GM21423 (cell line): ENCODE measurements at regions not wholly inside any gene's neighbourhood (a gene's known extent, or its start where the extent isn't known, plus 50 kb on each side); places are given as distances from the start of the nearest gene placed in this dataset.

ENCODE experiments used
- ATAC-seq: cut with Tn5 transposase; IDR thresholded peaks from one replicate; pipeline ENCODE4 v1.9.1; 2021; ENCODE audit warnings: mild to moderate bottlenecking, moderate library complexity; ENCODE audit not compliant: unreplicated experiment

DNA sequence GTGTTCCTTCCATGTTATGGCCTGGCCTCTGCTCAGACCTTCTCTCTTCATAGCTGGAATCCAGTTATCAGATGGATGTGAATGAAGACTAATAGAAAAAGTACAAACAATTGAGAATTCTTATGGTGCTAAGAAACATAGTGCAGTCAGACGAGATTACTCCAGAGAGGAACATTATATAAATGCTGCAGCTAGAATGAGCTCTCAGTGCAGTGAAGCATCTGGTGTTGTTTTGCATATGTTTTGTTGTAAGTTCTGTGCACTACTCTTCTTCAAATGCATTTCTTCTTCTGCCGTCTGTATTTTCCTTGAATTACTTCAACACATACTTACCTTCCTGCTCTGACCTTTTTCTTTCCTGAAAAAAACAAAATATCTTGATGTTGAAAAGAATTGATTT, 602.4 kb upstream of the CDH18 start:
- no peak for ATAC-seq

DNA sequence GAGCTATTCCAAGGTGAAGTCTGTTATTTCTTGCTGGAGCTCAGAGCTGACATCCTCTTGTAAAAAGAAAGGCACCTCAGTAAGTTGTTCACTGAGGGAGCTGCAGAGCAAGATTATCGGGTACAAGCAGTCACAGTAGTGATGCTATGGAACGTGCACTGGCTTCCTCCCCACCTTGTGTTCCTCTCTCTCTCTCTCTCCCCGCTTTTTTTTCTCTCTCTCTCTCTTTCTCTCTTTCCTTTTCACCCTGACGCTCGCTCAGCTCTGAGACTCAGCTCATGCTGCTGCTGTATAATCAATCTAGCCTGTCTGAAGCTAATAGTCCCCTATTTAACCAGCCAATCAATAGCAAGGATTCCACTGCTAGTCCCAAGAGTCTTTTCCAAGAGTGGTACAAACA, 587.6 kb upstream of the CDH18 start:
- ATAC-seq, result no peak

DNA sequence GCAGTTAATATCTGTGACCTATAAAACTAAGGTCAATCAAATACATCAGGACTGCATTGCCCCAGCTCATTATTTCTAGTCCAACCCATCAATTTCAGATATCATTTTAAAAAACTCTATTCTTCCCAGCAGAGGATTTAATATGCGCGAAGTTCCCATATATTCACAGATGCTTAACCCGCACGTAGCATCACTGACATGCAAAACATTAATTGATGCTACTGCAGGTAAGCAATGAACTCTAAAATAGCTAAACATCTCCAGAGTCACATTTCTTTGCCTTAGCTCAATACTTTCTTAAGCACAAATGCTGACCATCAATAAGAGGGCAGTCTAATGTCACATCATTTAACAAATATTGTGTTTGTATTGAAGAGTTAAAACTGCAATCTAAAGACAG, 586.6 kb upstream of the CDH18 start:
- ATAC-seq, result no peak

DNA sequence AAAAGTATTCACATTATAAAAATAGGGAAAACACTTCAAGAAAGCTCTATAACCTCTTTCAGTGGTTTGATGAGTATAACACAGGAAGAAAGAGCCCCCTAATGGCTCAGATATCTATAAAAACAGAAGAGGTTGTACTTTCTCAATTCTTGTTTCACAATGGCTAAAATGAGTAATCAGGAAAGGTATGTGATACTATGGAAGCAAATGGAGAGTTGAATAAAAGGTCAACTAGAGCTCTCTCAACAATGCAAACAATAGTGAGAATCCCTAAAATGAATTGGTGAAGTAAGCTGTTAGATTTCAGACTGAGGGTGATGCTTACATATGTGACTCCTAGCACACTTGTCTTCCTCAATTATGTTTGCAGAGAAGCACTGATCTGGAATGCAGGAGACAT, 584.6 kb upstream of the CDH18 start:
- no peak for ATAC-seq

DNA sequence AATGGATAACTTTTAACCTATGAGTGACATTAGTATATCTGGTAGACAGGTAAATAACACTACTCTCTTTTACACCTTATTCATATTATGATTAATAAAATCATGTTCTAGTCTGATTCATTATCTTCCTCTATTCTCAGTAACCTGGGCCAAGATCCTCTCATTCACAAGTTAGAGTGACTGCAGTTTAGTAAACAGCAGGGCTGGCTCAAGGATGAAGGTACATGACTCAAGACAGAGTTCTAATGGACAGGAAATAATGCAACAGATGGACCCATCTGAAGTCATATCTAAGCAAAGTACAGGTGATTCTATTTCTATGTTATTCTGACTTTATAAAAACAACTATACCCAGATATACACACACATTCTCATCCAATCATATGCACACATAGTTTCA, 582.5 kb upstream of the CDH18 start:
- no peak for ATAC-seq

DNA sequence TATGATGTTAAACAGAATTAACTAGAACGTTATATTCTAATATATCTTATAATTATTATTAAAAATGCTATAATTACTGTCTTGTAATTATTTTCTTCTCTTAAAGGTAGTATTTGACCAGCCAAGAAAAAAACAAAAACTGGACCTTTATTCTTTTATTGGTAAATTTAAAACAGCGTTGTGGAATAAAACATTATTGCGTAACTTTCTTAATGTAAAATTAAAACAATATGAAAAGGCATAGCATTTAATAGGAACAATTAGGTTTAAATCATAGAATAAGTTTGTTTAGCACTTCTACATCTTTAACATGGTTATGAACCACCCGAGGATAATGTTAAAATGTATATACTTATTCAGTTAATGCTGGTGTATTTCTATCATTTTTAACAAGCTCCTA, 574.5 kb upstream of the CDH18 start:
- ATAC-seq, result no peak

DNA sequence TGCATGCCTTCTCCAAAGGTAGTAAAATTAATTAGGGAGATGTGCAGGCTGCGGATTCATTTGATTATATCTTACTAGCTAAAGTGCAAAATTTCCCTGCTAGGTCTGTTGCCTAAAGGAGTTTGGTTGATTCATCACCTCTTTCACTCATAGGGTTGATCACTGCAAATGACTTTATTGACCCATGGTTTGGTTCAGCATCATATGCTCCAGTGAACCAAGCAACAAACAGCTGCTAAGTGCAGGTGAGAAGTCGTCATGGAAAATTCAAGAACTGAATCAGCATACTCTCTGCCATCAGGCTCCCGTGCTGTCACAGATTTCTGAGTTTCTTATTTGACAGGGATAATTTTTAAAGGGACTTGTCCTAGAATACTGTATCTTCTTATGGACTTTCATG, 571.8 kb upstream of the CDH18 start:
- ATAC-seq, result no peak

DNA sequence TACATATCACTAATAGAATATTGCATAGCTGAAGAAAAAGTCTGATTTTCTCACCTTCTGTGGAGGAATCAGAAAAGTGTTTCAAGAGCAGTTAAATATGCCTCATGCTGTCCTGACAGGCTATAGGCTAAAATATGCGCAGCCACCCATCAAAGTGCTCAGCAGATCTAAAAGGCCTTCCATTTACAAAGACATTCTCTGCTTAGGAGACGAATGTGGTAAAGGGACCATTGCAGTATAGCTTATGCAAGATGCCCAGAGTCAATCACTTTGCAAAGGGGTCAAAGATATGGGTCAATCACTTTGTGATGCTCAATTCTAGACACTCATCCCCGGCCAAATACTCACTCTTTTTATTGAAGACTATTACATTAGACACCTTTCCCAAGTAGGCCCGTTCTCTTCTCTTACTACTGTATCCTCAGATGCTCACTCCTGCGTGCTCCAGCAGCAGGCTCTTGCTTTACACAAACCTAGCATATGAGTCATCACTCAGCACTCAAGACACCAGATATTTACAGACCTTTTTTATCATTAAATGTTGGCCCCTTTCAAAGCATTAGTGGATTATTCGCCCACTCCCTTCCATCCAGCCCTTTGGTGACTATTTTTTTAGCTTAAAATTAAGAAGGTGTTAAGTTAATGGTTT, 568.2 kb upstream of the CDH18 start:
- no peak for ATAC-seq

DNA sequence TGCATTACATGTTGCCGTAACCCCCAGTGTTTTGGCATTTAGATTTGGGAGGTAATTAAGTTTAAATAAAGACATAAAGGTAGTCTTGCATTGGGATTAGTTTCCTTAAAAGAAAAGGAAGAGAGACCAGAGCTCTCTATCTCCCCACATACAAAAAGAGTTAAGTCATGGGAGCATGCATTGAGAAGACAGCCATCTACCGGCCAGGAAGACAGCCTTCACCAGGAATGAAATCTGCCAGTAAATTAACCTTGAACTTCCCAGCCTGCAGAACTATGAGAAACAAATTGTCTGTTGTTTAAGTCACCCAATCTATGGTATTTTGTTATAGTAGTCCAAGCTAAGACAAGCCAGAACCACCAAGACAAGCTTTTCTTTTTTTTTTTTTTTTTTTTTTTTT, 567.0 kb upstream of the CDH18 start:
- ATAC-seq, result no peak

DNA sequence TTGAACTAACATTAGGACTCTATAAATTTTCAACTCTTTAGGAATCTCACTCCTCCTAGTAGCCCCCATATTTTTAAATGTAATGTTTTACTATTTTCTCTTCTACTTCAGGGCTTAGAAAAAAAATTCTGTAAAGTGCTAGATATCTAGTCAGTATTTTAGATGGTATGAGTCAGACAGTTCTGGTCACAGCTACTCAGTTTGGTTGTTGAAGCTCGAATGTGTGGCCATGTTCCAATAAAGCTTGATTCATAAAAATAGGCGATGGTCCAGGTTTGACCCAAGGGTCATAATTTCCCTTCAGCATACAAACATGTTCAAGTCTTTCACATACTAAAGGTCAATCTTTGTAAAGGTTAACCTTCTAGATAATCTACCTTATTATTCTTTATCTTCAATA, 566.0 kb upstream of the CDH18 start:
- ATAC-seq, result no peak

DNA sequence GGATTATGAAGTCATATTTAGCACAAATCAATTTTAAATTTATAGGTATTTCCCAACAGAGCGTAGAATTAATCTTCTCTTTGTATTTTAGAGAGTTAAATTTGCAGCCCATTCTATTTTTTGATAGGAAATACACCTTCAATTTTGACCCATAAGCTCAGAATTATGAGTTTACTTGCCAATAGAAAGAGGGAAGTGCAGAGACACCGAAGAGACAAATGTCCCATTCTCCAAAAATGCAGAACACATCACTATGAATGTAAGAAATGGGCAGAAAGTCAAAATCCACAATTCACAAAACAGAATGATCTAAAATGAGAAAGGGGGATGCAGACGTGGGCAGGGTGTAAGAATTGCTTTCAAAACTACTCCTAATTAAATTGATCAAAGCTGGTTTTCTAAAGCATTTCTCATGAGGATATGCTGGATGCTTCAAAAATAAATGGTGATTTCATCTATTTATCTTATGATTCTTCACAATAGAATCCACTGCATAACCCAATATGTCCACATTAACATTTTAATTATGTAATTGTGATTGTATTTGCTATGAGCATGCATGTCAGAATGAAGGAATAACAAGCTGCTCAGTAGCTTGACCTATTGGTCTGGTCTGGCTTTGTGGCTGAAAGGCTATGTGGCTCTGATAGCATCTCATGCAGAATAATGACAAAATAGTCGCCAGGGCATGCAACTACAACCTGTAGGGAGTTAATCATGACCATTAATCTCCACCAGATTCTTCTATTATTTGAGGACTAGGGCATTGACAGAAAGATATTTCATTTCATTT, 550.1 kb upstream of the CDH18 start:
- ATAC-seq, result no peak

DNA sequence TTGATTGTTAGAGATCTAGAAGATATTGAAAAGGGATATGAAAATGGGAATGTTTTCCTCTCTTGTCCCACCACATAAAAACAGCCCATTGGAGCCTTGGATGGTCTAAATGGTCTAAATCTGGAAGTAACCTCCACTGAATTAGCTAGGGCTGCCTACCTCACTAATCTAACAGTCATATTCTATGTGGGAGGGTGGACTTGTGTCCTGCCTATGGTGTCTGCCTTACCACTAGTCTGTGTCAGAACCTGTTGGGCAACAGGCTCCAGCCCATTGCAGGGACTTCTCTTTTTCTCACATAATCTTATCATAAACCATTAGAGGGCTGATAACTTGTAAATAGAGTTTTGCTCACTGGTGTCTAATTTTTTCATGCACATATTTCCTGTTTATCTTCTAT, 548.8 kb upstream of the CDH18 start:
- no peak for ATAC-seq

DNA sequence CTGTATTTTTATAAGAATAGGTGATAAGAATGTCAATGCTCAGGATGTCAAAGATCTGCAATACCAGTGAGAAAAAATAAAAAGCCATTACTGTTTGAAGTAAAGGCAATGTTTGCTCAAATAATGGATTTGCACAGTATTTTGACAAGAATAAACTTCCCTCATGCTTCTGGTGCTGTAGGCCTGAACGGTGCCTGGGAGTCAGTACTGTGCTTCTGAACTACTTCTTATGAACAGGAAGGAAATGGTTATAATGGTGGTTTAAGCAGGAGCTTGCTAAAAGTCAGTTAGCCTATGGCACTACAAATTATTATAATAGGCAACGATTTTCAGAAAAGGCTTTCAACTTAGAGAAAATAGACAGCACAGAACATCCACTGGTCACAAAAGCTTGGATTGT, 548.3 kb upstream of the CDH18 start:
- no peak for ATAC-seq

DNA sequence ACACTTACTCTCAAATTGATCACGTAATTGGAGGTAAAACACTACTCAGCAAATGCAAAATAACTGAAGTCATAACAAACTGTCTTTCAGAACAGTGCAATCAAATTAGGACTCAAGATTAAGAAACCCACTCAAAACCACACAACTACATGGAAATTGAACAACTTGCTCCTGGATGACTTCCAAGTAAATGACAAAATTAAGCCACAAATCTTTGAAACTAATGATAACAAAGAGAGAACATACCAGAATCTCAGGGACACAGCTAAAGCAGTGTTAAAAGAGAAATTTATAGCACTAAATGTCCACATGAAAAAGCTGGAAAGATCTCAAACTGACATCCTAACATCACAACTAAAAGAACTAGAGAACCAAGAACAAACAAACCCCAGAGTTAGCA, 540.5 kb upstream of the CDH18 start:
- no peak for ATAC-seq

DNA sequence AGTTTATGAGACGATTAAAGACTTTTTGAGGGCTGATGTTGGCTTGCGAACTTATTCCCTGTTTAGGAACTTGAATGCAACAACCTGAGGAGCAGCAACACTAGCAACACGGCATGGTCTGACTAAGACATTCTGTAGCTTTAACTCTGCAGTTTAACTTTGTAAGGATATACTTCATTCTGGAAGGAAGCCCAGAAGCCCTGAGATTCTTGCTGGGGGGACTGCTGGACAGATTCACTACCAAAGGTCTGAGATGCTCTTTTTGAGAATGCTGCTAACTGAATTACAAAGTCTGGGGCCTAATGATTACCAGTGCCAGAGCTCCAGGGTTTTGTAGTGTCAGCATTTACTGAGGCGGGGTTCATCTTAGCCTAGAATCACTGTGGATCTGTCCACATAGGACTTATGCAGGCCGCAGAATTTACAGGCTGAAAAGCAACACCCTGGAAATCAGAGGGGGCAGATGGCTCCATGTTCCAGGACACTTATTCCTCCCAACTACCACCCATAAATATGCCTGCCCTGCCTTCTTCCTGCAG, 537.1 kb upstream of the CDH18 start:
- no peak for ATAC-seq

DNA sequence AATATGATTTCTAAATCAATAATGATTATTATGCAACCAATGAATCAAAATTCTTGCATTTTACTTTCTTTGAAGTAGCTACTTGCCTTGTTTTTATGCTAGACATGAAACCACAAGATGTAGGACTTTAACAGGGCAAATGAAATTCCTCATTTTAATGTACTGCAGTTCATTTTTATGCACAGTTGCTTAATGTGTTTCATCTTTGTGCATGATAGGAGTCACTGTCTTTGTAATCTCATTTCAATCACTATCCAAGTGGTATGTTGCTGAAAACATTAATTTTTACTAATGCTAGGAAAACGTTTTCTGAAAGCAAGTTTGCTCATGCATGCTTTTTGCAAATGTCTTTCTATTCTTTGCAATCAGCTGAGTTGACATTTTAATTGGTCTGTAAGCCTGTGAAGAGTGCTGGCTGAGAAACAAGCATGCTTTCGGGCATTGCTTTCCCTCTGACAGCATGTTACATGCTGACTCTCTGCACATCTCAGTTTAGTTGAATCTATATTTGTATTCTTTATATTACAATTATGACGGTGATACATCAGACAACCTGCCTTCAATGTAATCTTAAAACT, 535.0 kb upstream of the CDH18 start:
- no peak for ATAC-seq

DNA sequence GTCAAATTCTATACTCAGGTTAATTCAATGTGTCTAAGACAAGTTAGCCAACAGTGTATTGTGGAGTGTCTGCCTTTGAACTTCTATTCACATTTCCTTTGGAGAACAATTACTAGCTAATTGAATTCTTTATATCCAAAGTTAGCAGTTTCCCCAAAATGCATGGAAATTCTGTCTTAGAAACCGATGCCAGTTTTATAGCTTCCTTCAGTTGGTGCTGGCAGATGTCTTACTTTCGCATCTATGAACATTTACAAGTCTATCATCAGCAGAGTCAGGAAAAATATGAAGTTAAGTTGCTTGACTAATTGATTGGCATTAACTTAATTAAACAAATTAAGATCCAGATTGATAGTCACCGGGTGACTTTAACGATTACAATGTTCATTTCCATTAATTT, 527.6 kb upstream of the CDH18 start:
- no peak for ATAC-seq

DNA sequence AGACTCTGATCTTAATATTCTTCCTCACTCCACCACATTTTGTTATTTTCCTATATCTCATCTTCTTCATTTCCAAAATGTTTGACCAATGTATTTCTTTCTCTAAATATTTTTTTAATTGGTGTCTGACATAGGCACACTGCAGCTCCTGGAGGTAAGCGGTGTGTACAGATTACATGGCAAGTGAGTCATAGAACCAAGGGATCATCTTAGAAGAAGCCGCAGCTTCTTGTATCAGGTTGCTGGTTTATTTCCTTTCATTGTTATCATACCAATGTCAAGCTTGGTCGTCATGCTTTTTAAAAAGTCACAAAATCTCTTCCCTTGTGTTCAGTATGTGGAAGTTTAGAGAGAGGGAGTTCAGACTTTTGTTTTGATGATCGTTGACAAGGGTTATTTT, 526.1 kb upstream of the CDH18 start:
- ATAC-seq, result no peak

DNA sequence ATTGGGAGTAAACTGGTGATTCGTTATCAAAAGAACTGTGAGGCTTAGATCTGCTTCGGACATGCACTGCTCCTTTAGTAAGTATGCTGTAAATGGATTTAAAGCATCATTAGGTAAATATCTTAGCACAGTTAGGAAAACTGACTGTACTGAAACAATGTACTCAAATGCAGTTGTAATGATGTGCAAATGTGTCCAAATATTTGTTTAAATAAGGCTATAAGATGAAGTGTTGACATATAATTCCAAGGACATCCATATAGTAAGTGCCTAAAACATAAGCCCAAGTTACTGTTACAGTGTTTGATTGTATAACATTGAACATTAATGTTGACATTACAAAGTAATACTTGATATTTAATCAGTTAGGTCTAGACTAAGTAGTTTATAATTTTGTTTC, 512.5 kb upstream of the CDH18 start:
- no peak for ATAC-seq

DNA sequence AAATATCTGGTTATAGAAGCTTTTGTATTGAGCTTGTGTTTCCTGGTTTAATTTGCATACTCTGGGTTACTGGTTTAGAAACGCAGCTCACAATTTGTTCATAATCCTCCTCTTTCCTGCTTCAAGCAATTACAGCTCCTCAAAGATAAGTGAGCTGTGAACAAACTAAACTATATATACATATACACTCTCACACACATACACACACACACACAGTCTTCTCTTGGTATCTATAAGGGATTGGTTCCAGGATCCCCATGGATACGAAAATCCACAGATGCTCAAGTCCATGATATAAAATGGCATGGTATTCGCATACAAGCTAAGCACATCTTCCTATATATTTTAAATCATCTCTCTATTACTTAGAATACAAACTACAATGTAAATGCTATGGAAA, 510.9 kb upstream of the CDH18 start:
- ATAC-seq, result no peak

DNA sequence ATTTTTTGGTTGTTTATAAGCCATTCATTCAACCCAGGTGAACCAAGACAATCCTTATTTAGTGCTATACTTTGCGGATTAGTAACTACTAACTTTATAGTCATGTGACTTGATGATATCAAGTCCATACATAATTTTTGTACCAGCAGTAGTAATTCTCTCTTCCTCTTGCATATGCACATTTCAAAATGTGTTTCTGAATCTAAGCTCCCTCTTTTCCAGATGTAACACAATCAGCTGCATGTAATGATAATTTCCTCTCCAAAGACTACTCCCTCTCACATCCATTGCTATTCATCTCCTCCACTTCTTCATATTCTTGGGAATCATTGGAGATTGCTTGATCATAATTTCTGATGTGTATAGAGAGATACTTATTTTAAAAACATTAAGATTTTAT, 510.1 kb upstream of the CDH18 start:
- no peak for ATAC-seq

DNA sequence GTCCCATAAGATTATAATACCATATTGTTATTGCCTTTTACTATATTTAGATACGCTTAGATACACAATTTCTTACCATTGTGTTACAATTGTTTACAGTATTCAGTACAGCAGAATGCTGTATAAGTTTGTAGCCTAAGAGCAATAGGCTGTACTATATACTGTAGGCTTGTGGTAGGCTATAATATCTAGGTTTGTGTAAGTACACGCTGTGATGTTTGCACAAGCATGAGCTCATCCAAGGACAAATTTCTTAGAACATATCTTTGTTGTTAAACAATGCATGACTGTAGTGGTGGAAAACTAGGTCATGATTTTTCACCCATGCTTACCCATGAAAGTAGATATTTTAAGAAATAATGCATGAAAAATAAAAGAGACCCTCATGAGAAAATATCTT, 509.4 kb upstream of the CDH18 start:
- no peak for ATAC-seq
